Heart right ventricle (tissue), 16 donors: ENCODE measurements at regions not wholly inside any gene's neighbourhood (a gene's known extent, or its start where the extent isn't known, plus 50 kb on each side); places are given as distances from the start of the nearest gene placed in this dataset.

Source experiments
- ATAC-seq, 8 donors: fragments of 200-7000 bp; cut with Tn5 transposase; one replicate each; pipeline ENCODE4 v1.9.1; 2020; ENCODE audit warnings: mild to moderate bottlenecking in 8 of 8, moderate library complexity in 8 of 8, moderate number of reproducible peaks in 1 of 8
- DNase-seq, 2 donors: peaks; one replicate each; pipeline ENCODE4 v3.0.0-alpha.2; 2020
- H3K27ac ChIP-seq, 10 donors: fragments of 200-600 bp; sonication (generic) in 2 of 10; one replicate each; pipeline versions ENCODE4 v1.5.0 to v1.8.0; 2020 to 2022; ENCODE audit warnings: mild to moderate bottlenecking in 3 of 10
- H3K27me3 ChIP-seq, 7 donors: fragments of 200-600 bp; one replicate each; pipeline ENCODE4 v1.8.0; 2021 to 2022; ENCODE audit warnings: mild to moderate bottlenecking in 2 of 7
- H3K36me3 ChIP-seq, 9 donors: fragments of 200-600 bp; sonication (generic) in 1 of 9; one replicate each; pipeline versions ENCODE4 v1.5.0 to v1.8.0; 2020 to 2022; ENCODE audit warnings: mild to moderate bottlenecking in 2 of 9
- H3K4me1 ChIP-seq, 9 donors: fragments of 200-600 bp; sonication (generic) in 1 of 9; one replicate each; pipeline versions ENCODE4 v1.5.0 to v1.8.0; 2020 to 2022; ENCODE audit warnings: mild to moderate bottlenecking in 4 of 9
- H3K4me3 ChIP-seq, 10 donors: fragments of 200-600 bp; sonication (generic) in 2 of 10; one replicate each; pipeline versions ENCODE4 v1.5.0 to v1.8.0; 2020 to 2022; ENCODE audit warnings: mild to moderate bottlenecking in 7 of 10, moderate library complexity in 2 of 10
- H3K9me3 ChIP-seq, 11 donors: fragments of 200-600 bp in 10 of 11; sonication (generic) in 2 of 11; one replicate each; pipeline versions ENCODE4 v1.5.0 to v1.8.0; 2013 to 2022; ENCODE audit warnings: mild to moderate bottlenecking in 2 of 11, control low read depth in 1 of 11, moderate library complexity in 1 of 11
- CTCF ChIP-seq, 9 donors: fragments of 200-600 bp; sonication (generic) in 2 of 9; IDR thresholded peaks; one replicate each; pipeline versions ENCODE4 v1.5.0 to v1.8.0; 2021 to 2022; ENCODE audit warnings: antibody characterized with exemption in 9 of 9, mild to moderate bottlenecking in 5 of 9, moderate library complexity in 1 of 9
- WGBS, 2 donors: extraction: QIAGEN DNeasy Blood & Tissue Kit; methylation state at CpG; one replicate each; pipeline ENCODE4 v1.1.7; 2013; ENCODE audit warnings: inconsistent platforms in 1 of 2; 5-methylcytosine and 5-hydroxymethylcytosine counted together
- intact Hi-C, 10 donors: fragments of 100-400 bp; cut with DNase I; formaldehyde crosslinking; loops; one replicate each; pipeline versions ENCODE4 v1.11.1 to v1.14.2; 2022
- donor health status: Arrhythmogenic right ventricular cardiomyopathy.
- donor health status: ischemic (EF 13 %, LVEDD 7.1; RV severe dilation, severe dysfunction).
- donor health status: healthy with polysubstance abuse.
- donor health status: DM: no; HTN: yes; CAD: no.
- donor health status: DM: no; HTN: no; CAD: no.
- donor health status: ischemic (EF 25% LVEDD 6.9; RV normal size, moderate dysfunction).
- donor health status: ischemic (EF 25% LVEDD 5.7; RV mildly dilated, moderate dysfunction).
- donor health status: healthy.
- donor health status: DM: yes; HTN: yes; CAD: no.
- donor health status: Ischemic cardiomyopathy.
- donor health status: ischemic (EF 35%, LVEDD 5.7; RV mildly dilated, moderate dysfunction).
- donor health status: nonischemic (EF 11% LVEDD 7.7; RV severe dilation, severe dysfunction).
- donor health status: DM: yes; HTN: yes; CAD: no.
- donor health status: PGD.
- donor health status: ischemic (EF 29% LVEDD 5.4; RV normal size, mild dysfunction).
- donor health status: nonischemic (EF 23%, LVEDD 6.1; RV moderate dilation, normal function).

- H3K4me3 ChIP-seq: no peak overlapping the region
- DNase-seq (no peak), ATAC-seq (no peak)
- H3K4me1 ChIP-seq: no peaks in the 10 kb centered on the region
- H3K36me3 ChIP-seq: no peaks in the 10 kb centered on the region
- H3K27me3 ChIP-seq: no peaks in the 10 kb centered on the region
- intact Hi-C loops: no loop called here
- no peak for TF ChIP-seq CTCF (IDR thresholded peaks at IDR 0.05)
- no peak overlapping the region for H3K27ac ChIP-seq
- 50 to 62% methylated on average over 3 of the region's 3 CpGs for WGBS, 2 donors
- peaks cover 0 to 5% (median 0%) of the 10 kb centered on the region in 11 donors for H3K9me3 ChIP-seq
Observed at GRCh38 chr11:90846628-90847027, 623.8 kb upstream of the CHORDC1 start.

- Histone ChIP-seq H3K36me3 (no peaks in the 10 kb centered on the region), H3K27me3 (no peaks in the 10 kb centered on the region), H3K9me3 (peaks cover 0 to 5% (median 0%) of the 10 kb centered on the region in 11 donors), H3K4me1 (no peaks in the 10 kb centered on the region), H3K27ac (no peak overlapping the region), H3K4me3 (no peak overlapping the region)
- TF ChIP-seq CTCF (IDR thresholded peaks at IDR 0.05): no peak
- intact Hi-C loops: no loop called here
- ATAC-seq: no peak
- no peak for DNase-seq
- WGBS, 2 donors: 83 to 85% methylated on average over 2 of the region's 2 CpGs
Observed at GRCh38 chr11:90845799-90846198, 623.0 kb upstream of the CHORDC1 start.

- WGBS, 2 donors: 69 to 85% methylated on average over 1 of the region's 1 CpG
- H3K27ac ChIP-seq: no peak overlapping the region
- intact Hi-C loops: no loop called here
- ATAC-seq (no peak), DNase-seq (no peak)
- H3K9me3 ChIP-seq: peaks cover 0 to 5% (median 0%) of the 10 kb centered on the region in 11 donors
- no peak for TF ChIP-seq CTCF (IDR thresholded peaks at IDR 0.05)
- H3K36me3 ChIP-seq: no peaks in the 10 kb centered on the region
- no peaks in the 10 kb centered on the region for H3K4me1 ChIP-seq
- H3K4me3 ChIP-seq: no peak overlapping the region
- H3K27me3 ChIP-seq: no peaks in the 10 kb centered on the region
Observed at GRCh38 chr11:90845126-90845525, 622.3 kb upstream of the CHORDC1 start.

DNA sequence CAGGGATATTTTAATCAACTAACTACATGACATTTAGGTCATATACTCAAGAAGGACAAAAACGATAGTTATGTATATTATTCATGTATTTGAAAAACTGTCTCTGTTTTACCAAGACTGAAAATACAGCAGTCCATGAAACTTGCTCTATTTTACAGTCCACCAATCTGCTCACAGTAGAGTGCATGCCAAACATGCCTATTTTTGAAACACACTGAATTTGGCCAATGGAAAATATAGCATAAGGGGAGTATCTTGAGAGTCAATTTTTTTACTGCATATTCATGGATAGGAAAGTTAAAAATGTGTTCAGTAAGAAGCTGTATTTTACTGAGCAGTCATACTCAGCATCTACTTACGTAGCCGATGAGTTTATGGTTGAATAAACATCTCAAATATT is 621.2 kb upstream of the CHORDC1 start:
- H3K4me3 ChIP-seq: no peak overlapping the region
- H3K27ac ChIP-seq: no peak overlapping the region
- no peak for TF ChIP-seq CTCF (IDR thresholded peaks at IDR 0.05)
- DNase-seq: no peak
- peaks cover 0 to 5% (median 0%) of the 10 kb centered on the region in 11 donors for H3K9me3 ChIP-seq
- ATAC-seq: no peak
- H3K4me1 ChIP-seq: no peaks in the 10 kb centered on the region
- no peaks in the 10 kb centered on the region for H3K36me3 ChIP-seq
- H3K27me3 ChIP-seq: no peaks in the 10 kb centered on the region
- 87 to 92% methylated on average over 3 of the region's 3 CpGs for WGBS, 2 donors
- intact Hi-C loops: no loop called here

GRCh38 chr11:90842681-90843080 is 619.8 kb upstream of the CHORDC1 start:
- ATAC-seq: no peak
- intact Hi-C loops: no loop called here

More at GRCh38 chr11:90842681-90843080, 619.8 kb upstream of the CHORDC1 start:
- Histone ChIP-seq H3K36me3 (no peaks in the 10 kb centered on the region), H3K4me1 (no peaks in the 10 kb centered on the region), H3K27me3 (no peaks in the 10 kb centered on the region), H3K9me3 (peaks cover 0 to 5% (median 0%) of the 10 kb centered on the region in 11 donors), H3K27ac (no peak overlapping the region), H3K4me3 (no peak overlapping the region)
- TF ChIP-seq CTCF (IDR thresholded peaks at IDR 0.05): no peak
- no peak for DNase-seq
